NOMO-1 treated with dmso at 0.1 percent for 144 hours (cell line): ENCODE measurements at regions not wholly inside any gene's neighbourhood (a gene's known extent, or its start where the extent isn't known, plus 50 kb on each side); places are given as distances from the start of the nearest gene placed in this dataset.
A peak's percentile ranks its signal among the peaks of the same experiment; 100 is the strongest.

Experiments
- DNase-seq: peaks from one replicate; lab custom pipeline; 2025; ENCODE audit not compliant: unreplicated experiment; lab: John Stamatoyannopoulos, UW

GRCh38 chr2:215668378-215668775, 232.5 kb upstream of the FN1 start:
- no peak for DNase-seq

GRCh38 chr2:215667585-215668377, 231.9 kb upstream of the FN1 start:
- no peak for DNase-seq

- peak; percentile 66 for DNase-seq
Observed at GRCh38 chr2:215664847-215665525, 229.1 kb upstream of the FN1 start.

GRCh38 chr2:215662715-215663114, 226.8 kb upstream of the FN1 start:
- no peak for DNase-seq

- DNase-seq = no peak
Observed at GRCh38 chr2:215660687-215661086, 224.8 kb upstream of the FN1 start.

GRCh38 chr2:215659650-215660049, 223.8 kb upstream of the FN1 start:
- DNase-seq = no peak

GRCh38 chr2:215658635-215659305, 222.9 kb upstream of the FN1 start:
- no peak for DNase-seq

- DNase-seq = no peak
Observed at GRCh38 chr2:215657844-215658243, 222.0 kb upstream of the FN1 start.

GRCh38 chr2:215654148-215654819, 218.4 kb upstream of the FN1 start:
- no peak for DNase-seq

- DNase-seq = no peak
Observed at GRCh38 chr2:215653344-215654030, 217.6 kb upstream of the FN1 start.

GRCh38 chr2:215652388-215652787, 216.5 kb upstream of the FN1 start:
- DNase-seq = no peak

- no peak for DNase-seq
Observed at GRCh38 chr2:215651412-215651811, 215.5 kb upstream of the FN1 start.

- no peak for DNase-seq
Observed at GRCh38 chr2:215644233-215644897, 208.5 kb upstream of the FN1 start.

GRCh38 chr2:215638687-215639086, 202.8 kb upstream of the FN1 start:
- no peak for DNase-seq

- no peak for DNase-seq
Observed at GRCh38 chr2:215637651-215638050, 201.8 kb upstream of the FN1 start.

GRCh38 chr2:215636816-215637215, 200.9 kb upstream of the FN1 start:
- peak; percentile 55 for DNase-seq

- no peak for DNase-seq
Observed at GRCh38 chr2:215635788-215636139, 199.9 kb upstream of the FN1 start.

- DNase-seq = no peak
Observed at GRCh38 chr2:215635071-215635787, 199.4 kb upstream of the FN1 start.

GRCh38 chr2:215633360-215633759, 197.5 kb upstream of the FN1 start:
- no peak for DNase-seq

- DNase-seq = no peak
Observed at GRCh38 chr2:215631696-215632095, 195.8 kb upstream of the FN1 start.
